ENCODE measurements at regions not wholly inside any gene's neighbourhood (a gene's known extent, or its start where the extent isn't known, plus 50 kb on each side); places are given as distances from the start of the nearest gene placed in this dataset.

DNA sequence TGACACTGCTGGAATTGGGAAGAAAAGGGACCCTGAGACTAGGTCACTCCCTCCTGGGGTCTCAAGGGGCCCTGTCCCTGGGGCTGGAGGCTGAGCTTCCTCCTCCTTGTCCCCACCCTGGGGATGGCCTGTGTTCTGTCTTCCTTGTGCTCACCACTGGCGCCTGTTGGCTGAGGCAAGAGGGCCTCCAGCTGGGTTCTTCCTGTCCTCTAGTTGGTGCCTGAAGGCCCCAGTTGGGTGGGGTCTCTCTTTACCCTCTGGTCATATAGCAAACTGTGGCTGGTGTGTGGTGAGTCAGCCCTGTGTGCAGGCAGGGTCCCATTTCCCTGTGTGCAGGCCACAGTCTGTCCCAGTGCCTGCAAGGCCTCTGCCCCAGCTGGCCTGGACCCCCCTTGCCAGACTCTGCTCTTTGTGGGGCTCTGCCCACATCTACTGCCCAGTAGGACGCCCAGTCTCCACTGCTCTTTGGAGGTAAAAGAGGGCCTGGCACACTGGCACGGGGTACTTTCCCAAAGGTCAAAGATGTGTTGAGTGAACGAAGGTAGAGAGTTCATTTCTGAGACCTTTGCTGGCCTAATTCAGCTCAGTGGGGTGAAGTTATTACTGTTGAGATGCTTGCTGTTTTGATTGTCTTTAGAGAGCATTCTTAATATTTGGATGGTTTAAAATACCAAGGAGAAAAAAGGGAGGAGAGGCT lies 55.1 kb upstream of the CLDN5 start:
- H3K4me3 Mint-ChIP-seq (ENCODE audit: low read depth): no peak overlapping the region
- peaks cover 22% of the 10 kb centered on the region for H3K27me3 Mint-ChIP-seq
- TF ChIP-seq, protein P1, sequence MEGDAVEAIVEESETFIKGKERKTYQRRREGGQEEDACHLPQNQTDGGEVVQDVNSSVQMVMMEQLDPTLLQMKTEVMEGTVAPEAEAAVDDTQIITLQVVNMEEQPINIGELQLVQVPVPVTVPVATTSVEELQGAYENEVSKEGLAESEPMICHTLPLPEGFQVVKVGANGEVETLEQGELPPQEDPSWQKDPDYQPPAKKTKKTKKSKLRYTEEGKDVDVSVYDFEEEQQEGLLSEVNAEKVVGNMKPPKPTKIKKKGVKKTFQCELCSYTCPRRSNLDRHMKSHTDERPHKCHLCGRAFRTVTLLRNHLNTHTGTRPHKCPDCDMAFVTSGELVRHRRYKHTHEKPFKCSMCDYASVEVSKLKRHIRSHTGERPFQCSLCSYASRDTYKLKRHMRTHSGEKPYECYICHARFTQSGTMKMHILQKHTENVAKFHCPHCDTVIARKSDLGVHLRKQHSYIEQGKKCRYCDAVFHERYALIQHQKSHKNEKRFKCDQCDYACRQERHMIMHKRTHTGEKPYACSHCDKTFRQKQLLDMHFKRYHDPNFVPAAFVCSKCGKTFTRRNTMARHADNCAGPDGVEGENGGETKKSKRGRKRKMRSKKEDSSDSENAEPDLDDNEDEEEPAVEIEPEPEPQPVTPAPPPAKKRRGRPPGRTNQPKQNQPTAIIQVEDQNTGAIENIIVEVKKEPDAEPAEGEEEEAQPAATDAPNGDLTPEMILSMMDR (IDR thresholded peaks at IDR 0.05; ENCODE audit: unreplicated experiment): no peak
- H3K4me1 Mint-ChIP-seq (ENCODE audit: low read depth): no peaks in the 10 kb centered on the region
- H3K9me3 Mint-ChIP-seq (ENCODE audit: low read depth): no peaks in the 10 kb centered on the region
- no peak for DNase-seq (ENCODE audit: low spot score, unreplicated experiment)
- H3K27ac Mint-ChIP-seq: no peak overlapping the region
- H3K36me3 Mint-ChIP-seq (ENCODE audit: insufficient read depth): no peaks in the 10 kb centered on the region

DNA sequence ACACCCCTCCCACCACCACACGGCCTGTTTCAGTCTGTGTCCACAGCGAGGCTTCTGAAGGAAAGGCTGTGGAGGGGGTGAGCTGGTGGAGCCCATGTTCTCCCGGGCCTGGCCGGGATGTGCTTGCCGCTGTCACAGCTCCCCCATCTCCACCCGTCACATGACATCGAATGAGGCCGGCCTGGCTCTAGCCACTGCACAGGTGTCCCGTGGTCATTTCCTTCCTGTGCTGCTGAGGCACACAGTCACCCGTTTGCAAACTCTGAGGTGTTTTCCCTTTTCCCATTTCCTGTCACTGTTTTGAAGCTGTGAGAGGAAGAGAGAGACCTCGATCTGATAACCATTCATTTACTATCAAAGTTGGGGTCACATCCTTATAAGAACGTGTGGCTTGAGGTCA lies 55.7 kb upstream of the CLDN5 start:
- Mint-ChIP-seq H3K9me3 (ENCODE audit: low read depth) (no peaks in the 10 kb centered on the region), H3K4me3 (ENCODE audit: low read depth) (no peak overlapping the region), H3K36me3 (ENCODE audit: insufficient read depth) (no peaks in the 10 kb centered on the region), H3K27ac (no peak overlapping the region), H3K27me3 (peaks cover 20% of the 10 kb centered on the region), H3K4me1 (ENCODE audit: low read depth) (no peaks in the 10 kb centered on the region)
- TF ChIP-seq, protein P1 (IDR thresholded peaks at IDR 0.05; ENCODE audit: unreplicated experiment): no peak
- DNase-seq (ENCODE audit: low spot score, unreplicated experiment): no peak

DNA sequence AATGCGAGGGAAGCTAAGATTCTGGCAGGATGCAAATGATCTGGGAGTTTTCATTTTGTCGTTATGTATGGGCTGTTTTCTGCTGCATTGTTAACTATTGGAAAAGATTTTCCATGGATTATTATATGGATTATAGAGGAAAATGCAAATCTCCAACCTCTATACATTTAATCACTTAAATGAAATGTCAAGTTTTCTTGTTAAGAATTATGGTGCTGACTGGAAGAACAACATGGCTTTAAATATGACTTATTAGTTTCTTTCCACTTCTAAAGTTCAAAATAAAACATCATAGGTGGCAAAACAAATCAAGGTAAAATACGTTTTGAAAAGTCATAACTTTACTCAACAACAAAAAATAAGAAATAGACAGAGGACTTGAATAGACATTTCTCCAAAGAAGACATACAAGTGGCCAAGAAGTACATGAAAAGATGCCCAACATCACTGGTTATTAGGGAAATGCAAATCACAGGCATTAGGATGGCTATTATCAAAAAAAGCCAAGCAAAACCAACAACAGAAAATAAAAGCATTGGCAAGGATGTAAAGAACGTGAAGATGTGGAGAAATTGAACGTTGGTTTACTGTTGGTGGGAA lies 56.2 kb upstream of the CLDN5 start:
- TF ChIP-seq, protein P1 (IDR thresholded peaks at IDR 0.05; ENCODE audit: unreplicated experiment): no peak

DNA sequence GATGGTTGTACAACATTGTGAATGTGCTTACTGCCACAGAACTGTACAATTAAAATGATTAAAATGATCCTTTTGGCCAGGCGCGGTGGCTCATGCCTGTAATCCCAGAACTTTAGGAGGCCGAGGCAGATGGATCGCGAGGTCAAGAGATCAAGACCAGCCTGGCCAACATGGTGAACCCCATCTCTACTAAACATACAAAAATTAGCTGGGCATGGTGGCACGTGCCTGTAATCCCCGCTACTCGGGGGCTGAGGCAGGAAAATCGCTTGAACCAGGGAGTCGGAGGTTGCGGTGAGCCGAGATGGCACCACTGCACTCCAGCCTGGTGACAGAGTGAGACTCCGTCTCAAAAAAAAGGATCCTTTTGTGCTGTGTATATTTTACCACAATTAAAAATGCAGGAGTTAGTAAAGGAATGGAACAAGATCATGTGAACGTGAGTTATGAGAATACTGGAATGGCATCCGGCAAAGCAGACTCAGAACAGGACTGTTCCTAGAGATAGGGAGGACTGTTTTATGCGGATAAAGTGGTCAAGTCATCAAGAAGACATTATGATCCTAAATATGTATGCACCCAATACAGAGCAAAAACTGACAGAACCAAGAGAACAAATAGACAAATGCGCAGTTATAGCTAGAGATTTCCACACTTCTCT lies 58.0 kb upstream of the CLDN5 start:
- H3K36me3 Mint-ChIP-seq (ENCODE audit: insufficient read depth): no peaks in the 10 kb centered on the region

More for the DNA sequence above, 56.2 kb upstream of the CLDN5 start:
- H3K4me3 Mint-ChIP-seq (ENCODE audit: low read depth): no peak overlapping the region
- H3K27me3 Mint-ChIP-seq: peaks cover 20% of the 10 kb centered on the region
- DNase-seq (ENCODE audit: low spot score, unreplicated experiment): no peak
- H3K36me3 Mint-ChIP-seq (ENCODE audit: insufficient read depth): no peaks in the 10 kb centered on the region
- no peaks in the 10 kb centered on the region for H3K9me3 Mint-ChIP-seq (ENCODE audit: low read depth)
- H3K4me1 Mint-ChIP-seq (ENCODE audit: low read depth): no peaks in the 10 kb centered on the region
- H3K27ac Mint-ChIP-seq: no peak overlapping the region

More for the DNA sequence above, 58.0 kb upstream of the CLDN5 start:
- no peak overlapping the region for H3K27ac Mint-ChIP-seq
- TF ChIP-seq, protein P1 (IDR thresholded peaks at IDR 0.05; ENCODE audit: unreplicated experiment): no peak
- DNase-seq (ENCODE audit: low spot score, unreplicated experiment): no peak
- peaks cover 19% of the 10 kb centered on the region for H3K27me3 Mint-ChIP-seq
- no peaks in the 10 kb centered on the region for H3K9me3 Mint-ChIP-seq (ENCODE audit: low read depth)
- no peaks in the 10 kb centered on the region for H3K4me1 Mint-ChIP-seq (ENCODE audit: low read depth)
- H3K4me3 Mint-ChIP-seq (ENCODE audit: low read depth): no peak overlapping the region
